HCT116 (cell line): ENCODE measurements at regions not wholly inside any gene's neighbourhood (a gene's known extent, or its start where the extent isn't known, plus 50 kb on each side); places are given as distances from the start of the nearest gene placed in this dataset.

Experiments
- CBX3 ChIP-seq: IDR thresholded peaks from 2 replicates; pipeline ENCODE4 v1.6.1; 2012; ENCODE audit warnings: low read depth
- CEBPB ChIP-seq: IDR thresholded peaks from 2 replicates; pipeline ENCODE4 v1.6.1; 2012; ENCODE audit warnings: low read depth
- EGR1 ChIP-seq: IDR thresholded peaks from 2 replicates; pipeline ENCODE4 v1.6.1; 2012; ENCODE audit warnings: low read depth
- ELF1 ChIP-seq: IDR thresholded peaks from 2 replicates; pipeline ENCODE4 v1.6.1; 2012; ENCODE audit warnings: low read depth, borderline replicate concordance
- FOSL1 ChIP-seq: IDR thresholded peaks from 2 replicates; pipeline ENCODE4 v1.6.1; 2012; ENCODE audit warnings: low read depth
- JUND ChIP-seq: IDR thresholded peaks from 2 replicates; pipeline ENCODE4 v1.6.1; 2012
- SIN3A ChIP-seq: IDR thresholded peaks from 2 replicates; pipeline ENCODE4 v1.6.1; 2012; ENCODE audit warnings: low read depth
- SRF ChIP-seq: IDR thresholded peaks from 2 replicates; pipeline ENCODE4 v1.6.1; 2012; ENCODE audit warnings: low read depth
- TCF7L2 ChIP-seq: IDR thresholded peaks from 2 replicates; pipeline ENCODE4 v1.7.0; 2011; ENCODE audit warnings: borderline replicate concordance, inconsistent platforms; ENCODE audit not compliant: insufficient read depth, insufficient read length; ENCODE audit errors: extremely low read depth
- ZFX ChIP-seq: fragments of 450-650 bp; IDR thresholded peaks from 2 replicates; pipeline ENCODE4 v1.6.1; 2017
- ZNF274 ChIP-seq: fragments of 200-500 bp; sonication (Bioruptor generic); IDR thresholded peaks from 2 replicates; pipeline ENCODE4 v1.6.1; 2014; ENCODE audit warnings: mild to moderate bottlenecking, low read depth, low read length, inconsistent platforms
- TF ChIP-seq, protein P1 (sequence below): IDR thresholded peaks from 2 replicates; pipeline ENCODE4 v1.6.1; 2011; ENCODE audit warnings: mild to moderate bottlenecking, low read length, moderate library complexity; ENCODE audit not compliant: insufficient replicate concordance; ENCODE audit errors: extremely low read depth
- TF ChIP-seq, protein P2 (sequence below), 3 experiments: fragments of 200-600 bp in 1 of 3; sonication (generic) in 1 of 3; IDR thresholded peaks in 2 of 3; conservative IDR thresholded peaks in 1 of 3; 2 replicates each; pipeline ENCODE4 v1.5.1; 2012 to 2017; ENCODE audit warnings: low read depth in 2 of 3, low read length in 2 of 3, antibody characterized with exemption in 1 of 3, borderline replicate concordance in 1 of 3, control low read depth in 1 of 3, mild to moderate bottlenecking in 1 of 3, mixed read lengths in 1 of 3, mixed run types in 1 of 3, moderate library complexity in 1 of 3; ENCODE audit not compliant: insufficient read depth in 1 of 3

DNA sequence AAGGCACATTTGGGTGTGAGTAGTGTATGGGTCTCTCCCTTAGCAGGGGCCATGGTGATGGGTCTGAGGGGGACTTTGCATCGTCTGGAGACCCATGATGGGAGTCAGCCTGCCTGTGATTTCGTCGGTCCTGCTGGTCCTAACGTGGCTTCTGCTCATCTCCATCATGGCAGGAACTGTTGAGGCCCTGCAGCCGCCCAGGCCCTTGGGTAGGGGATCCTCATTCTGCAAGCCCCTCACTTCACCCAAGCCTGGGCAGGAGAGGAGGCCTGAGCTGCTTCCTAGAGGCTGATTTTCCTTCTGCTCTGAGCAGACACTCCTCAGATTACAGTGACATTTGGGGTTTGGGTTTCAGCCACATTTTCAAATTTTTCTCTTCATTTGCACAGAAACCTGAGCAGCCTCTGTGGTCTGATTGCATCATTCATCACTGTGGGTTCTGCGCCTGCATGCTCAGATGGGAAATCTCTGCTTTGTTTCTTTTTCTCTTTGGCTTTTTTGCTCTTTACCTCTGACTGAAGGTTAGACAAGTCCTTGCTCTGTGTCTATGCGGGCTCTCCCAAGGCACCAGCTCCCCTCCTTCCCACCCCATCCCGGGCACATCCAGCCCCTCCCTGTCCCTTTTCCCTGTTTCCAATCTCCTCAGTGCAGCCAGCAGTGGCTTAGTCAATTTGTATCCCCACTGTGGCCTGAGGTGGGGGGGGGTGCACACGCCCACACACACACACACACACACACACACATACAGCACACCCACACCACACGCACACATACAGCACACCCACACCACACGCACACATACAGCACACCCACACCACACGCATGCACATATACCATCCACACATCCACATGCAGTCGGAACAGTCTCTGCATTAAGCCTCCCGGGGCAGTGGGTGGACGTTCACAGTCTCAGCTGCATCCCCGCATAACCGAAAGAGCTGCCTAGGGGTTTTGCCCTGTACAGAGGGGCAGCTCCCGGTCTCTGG lies 305.4 kb upstream of the HS6ST1 start (continued):
- TF ChIP-seq, protein P1, sequence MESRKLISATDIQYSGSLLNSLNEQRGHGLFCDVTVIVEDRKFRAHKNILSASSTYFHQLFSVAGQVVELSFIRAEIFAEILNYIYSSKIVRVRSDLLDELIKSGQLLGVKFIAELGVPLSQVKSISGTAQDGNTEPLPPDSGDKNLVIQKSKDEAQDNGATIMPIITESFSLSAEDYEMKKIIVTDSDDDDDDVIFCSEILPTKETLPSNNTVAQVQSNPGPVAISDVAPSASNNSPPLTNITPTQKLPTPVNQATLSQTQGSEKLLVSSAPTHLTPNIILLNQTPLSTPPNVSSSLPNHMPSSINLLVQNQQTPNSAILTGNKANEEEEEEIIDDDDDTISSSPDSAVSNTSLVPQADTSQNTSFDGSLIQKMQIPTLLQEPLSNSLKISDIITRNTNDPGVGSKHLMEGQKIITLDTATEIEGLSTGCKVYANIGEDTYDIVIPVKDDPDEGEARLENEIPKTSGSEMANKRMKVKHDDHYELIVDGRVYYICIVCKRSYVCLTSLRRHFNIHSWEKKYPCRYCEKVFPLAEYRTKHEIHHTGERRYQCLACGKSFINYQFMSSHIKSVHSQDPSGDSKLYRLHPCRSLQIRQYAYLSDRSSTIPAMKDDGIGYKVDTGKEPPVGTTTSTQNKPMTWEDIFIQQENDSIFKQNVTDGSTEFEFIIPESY: no peak
- TF ChIP-seq FOSL1: no peak
- no peak for TF ChIP-seq EGR1
- no peak for TF ChIP-seq JUND
- TF ChIP-seq ZFX: no peak
- no peak for TF ChIP-seq ZNF274
- no peak for TF ChIP-seq TCF7L2
- no peak for TF ChIP-seq CBX3
- TF ChIP-seq ELF1: no peak
- no peak for TF ChIP-seq SRF
- no peak for TF ChIP-seq CEBPB
- TF ChIP-seq, protein P2, sequence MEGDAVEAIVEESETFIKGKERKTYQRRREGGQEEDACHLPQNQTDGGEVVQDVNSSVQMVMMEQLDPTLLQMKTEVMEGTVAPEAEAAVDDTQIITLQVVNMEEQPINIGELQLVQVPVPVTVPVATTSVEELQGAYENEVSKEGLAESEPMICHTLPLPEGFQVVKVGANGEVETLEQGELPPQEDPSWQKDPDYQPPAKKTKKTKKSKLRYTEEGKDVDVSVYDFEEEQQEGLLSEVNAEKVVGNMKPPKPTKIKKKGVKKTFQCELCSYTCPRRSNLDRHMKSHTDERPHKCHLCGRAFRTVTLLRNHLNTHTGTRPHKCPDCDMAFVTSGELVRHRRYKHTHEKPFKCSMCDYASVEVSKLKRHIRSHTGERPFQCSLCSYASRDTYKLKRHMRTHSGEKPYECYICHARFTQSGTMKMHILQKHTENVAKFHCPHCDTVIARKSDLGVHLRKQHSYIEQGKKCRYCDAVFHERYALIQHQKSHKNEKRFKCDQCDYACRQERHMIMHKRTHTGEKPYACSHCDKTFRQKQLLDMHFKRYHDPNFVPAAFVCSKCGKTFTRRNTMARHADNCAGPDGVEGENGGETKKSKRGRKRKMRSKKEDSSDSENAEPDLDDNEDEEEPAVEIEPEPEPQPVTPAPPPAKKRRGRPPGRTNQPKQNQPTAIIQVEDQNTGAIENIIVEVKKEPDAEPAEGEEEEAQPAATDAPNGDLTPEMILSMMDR (IDR thresholded peaks at IDR 0.05 in 2 of 3, conservative IDR thresholded peaks at IDR 0.05 in 1 of 3; ENCODE audit: borderline replicate concordance in 1 of 3, insufficient read depth in 1 of 3, low read depth in 2 of 3, low read length in 2 of 3): no peak
- TF ChIP-seq SIN3A: no peak
